Caco-2 (cell line): ENCODE measurements at regions not wholly inside any gene's neighbourhood (a gene's known extent, or its start where the extent isn't known, plus 50 kb on each side); places are given as distances from the start of the nearest gene placed in this dataset.
"Not testable (repeated sequence)": the region's sequence is repeated elsewhere in the genome, so short reads cannot be mapped to it uniquely, and the experiment has no call there.

Source experiments
- BruUV-seq: library from RNA; stranded (reverse); fragments of 400-500 nt; replicated peaks from 2 replicates; lab custom pipeline; 2021; lab: Mats Ljungman, UMichigan
- CTCF ChIA-PET: fragments of 300-600 bp; sonication (Branson Sonifier 250); formaldehyde crosslinking; loops from one replicate; lab custom pipeline; 2022; ENCODE audit warnings: antibody characterized with exemption; lab: Charles Lee
- POLR2A ChIA-PET: fragments of 300-600 bp; sonication (Branson Sonifier 250); formaldehyde crosslinking; loops from one replicate; lab custom pipeline; 2022; ENCODE audit warnings: antibody characterized with exemption; lab: Charles Lee
- DNase-seq, 2 experiments: peaks; one replicate each; pipeline versions ENCODE4 v3.0.0 to v3.0.0-alpha.2; 2020 to 2022
- H3K27me3 ChIP-seq: replicated peaks from 2 replicates; pipeline ENCODE4 v1.6.0; 2011; ENCODE audit warnings: low read length; ENCODE audit not compliant: control insufficient read depth, insufficient read depth
- H3K36me3 ChIP-seq: 2 replicates; pipeline ENCODE4 v1.5.1; 2011; ENCODE audit warnings: low read length; ENCODE audit not compliant: control insufficient read depth, insufficient read depth
- H3K4me1 ChIP-seq: fragments of 250-450 bp; sonication (Bioruptor Pico); 2 replicates; pipeline ENCODE4 v1.5.1; 2020; ENCODE audit warnings: mild to moderate bottlenecking
- H3K4me3 ChIP-seq: 2 replicates; pipeline ENCODE4 v1.5.1; 2011; ENCODE audit warnings: low read depth, mild to moderate bottlenecking, control low read depth, low read length
- H3K9me3 ChIP-seq: fragments of 250-450 bp; sonication (Bioruptor Pico); 2 replicates; pipeline ENCODE4 v1.5.1; 2020; ENCODE audit warnings: mild to moderate bottlenecking, moderate library complexity
- H3K27ac Mint-ChIP-seq: one replicate; pipeline ENCODE4 v1.8.0; 2022; ENCODE audit warnings: mixed read lengths; ENCODE audit not compliant: unreplicated experiment
- H3K27me3 Mint-ChIP-seq: one replicate; pipeline ENCODE4 v1.8.0; 2022; ENCODE audit warnings: mixed read lengths; ENCODE audit not compliant: insufficient read depth, unreplicated experiment
- H3K36me3 Mint-ChIP-seq: one replicate; pipeline ENCODE4 v1.8.0; 2022; ENCODE audit warnings: mild to moderate bottlenecking, mixed read lengths; ENCODE audit not compliant: insufficient read depth, unreplicated experiment
- H3K4me1 Mint-ChIP-seq: one replicate; pipeline ENCODE4 v1.8.0; 2022; ENCODE audit warnings: low read depth, mixed read lengths; ENCODE audit not compliant: unreplicated experiment
- H3K4me3 Mint-ChIP-seq: one replicate; pipeline ENCODE4 v1.8.0; 2022; ENCODE audit warnings: mild to moderate bottlenecking, moderate library complexity, mixed read lengths; ENCODE audit not compliant: unreplicated experiment
- H3K9me3 Mint-ChIP-seq: one replicate; pipeline ENCODE4 v1.8.0; 2022; ENCODE audit warnings: mixed read lengths; ENCODE audit not compliant: unreplicated experiment
- intact Hi-C: fragments of 100-400 bp; cut with micrococcal nuclease; formaldehyde crosslinking; loops from one replicate; pipeline ENCODE4 v1.10.0; 2022; ENCODE audit not compliant: unreplicated experiment
- TF ChIP-seq, protein P1 (sequence below), 2 experiments: fragments of 200-600 bp in 1 of 2; IDR thresholded peaks; 1 replicate in 1 of 2; 2 replicates in 1 of 2; pipeline versions ENCODE4 v1.5.1 to v1.8.0; 2011 to 2022; ENCODE audit warnings: antibody characterized with exemption in 1 of 2, control low read depth in 1 of 2, inconsistent platforms in 1 of 2, low read depth in 1 of 2, low read length in 1 of 2, mild to moderate bottlenecking in 1 of 2, moderate library complexity in 1 of 2; ENCODE audit not compliant: insufficient read depth in 1 of 2, severe bottlenecking in 1 of 2, unreplicated experiment in 1 of 2

DNA sequence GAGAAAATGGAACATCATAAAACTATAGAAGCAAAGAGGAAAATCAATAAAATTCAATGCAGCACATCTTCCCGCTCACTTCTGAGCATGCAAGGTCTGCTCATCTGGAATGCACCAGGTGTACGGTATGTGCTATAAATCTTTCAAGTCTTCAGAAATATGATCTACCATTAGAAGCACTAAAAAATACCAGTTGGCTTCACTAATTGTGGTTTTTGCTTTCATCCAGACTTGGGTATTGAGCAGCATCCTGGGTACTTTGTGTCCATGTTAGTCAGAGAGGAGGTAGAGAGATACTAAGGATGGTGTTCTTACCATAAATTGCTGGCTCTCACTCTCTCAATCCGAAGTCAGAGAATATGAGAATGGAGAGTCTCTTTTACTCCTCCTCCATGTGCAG, 477.1 kb downstream of the PPARGC1A start:
- H3K9me3 Mint-ChIP-seq = no peaks in the 10 kb centered on the region
- Histone ChIP-seq H3K36me3 (no peaks in the 10 kb centered on the region), H3K4me1 (no peaks in the 10 kb centered on the region), H3K4me3 (no peak overlapping the region), H3K27me3 (no peaks in the 10 kb centered on the region), H3K9me3 (no peaks in the 10 kb centered on the region)
- CTCF ChIA-PET = no interaction called here
- H3K27me3 Mint-ChIP-seq = peaks cover 8% of the 10 kb centered on the region
- H3K4me3 Mint-ChIP-seq = no peak overlapping the region
- no peaks in the 10 kb centered on the region for H3K36me3 Mint-ChIP-seq
- POLR2A ChIA-PET = no interaction called here
- no peak overlapping the region for H3K27ac Mint-ChIP-seq
- TF ChIP-seq, protein P1, sequence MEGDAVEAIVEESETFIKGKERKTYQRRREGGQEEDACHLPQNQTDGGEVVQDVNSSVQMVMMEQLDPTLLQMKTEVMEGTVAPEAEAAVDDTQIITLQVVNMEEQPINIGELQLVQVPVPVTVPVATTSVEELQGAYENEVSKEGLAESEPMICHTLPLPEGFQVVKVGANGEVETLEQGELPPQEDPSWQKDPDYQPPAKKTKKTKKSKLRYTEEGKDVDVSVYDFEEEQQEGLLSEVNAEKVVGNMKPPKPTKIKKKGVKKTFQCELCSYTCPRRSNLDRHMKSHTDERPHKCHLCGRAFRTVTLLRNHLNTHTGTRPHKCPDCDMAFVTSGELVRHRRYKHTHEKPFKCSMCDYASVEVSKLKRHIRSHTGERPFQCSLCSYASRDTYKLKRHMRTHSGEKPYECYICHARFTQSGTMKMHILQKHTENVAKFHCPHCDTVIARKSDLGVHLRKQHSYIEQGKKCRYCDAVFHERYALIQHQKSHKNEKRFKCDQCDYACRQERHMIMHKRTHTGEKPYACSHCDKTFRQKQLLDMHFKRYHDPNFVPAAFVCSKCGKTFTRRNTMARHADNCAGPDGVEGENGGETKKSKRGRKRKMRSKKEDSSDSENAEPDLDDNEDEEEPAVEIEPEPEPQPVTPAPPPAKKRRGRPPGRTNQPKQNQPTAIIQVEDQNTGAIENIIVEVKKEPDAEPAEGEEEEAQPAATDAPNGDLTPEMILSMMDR (IDR thresholded peaks at IDR 0.05; ENCODE audit: insufficient read depth in 1 of 2, low read depth in 1 of 2, low read length in 1 of 2, severe bottlenecking in 1 of 2, unreplicated experiment in 1 of 2) = no peak
- BruUV-seq = no TSS peak
- intact Hi-C loops = no loop called here
- DNase-seq = no peak
- no peaks in the 10 kb centered on the region for H3K4me1 Mint-ChIP-seq

DNA sequence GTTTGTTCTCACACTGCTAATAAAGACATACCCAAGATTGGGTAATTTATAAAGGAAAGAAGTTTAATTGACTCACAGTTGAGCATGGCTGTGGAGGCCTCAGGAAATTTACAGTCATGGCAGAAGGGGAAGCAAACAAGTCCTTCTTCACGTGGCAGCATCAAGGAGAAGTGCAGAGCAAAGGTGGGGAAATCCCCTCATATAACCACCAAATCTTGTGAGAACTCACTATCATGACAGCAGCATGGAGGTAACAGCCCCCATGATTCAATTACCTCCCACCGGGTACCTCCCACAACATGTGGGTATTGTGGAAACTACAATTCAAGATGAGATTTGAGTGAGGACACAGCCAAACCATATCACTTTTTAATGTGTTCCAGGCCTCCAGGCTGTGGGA, 480.9 kb downstream of the PPARGC1A start:
- H3K4me1 Mint-ChIP-seq, CTCF ChIA-PET, BruUV-seq, DNase-seq, H3K4me1 ChIP-seq, H3K9me3 ChIP-seq, H3K27ac Mint-ChIP-seq, H3K9me3 Mint-ChIP-seq, H3K4me3 ChIP-seq, H3K27me3 ChIP-seq, H3K36me3 Mint-ChIP-seq, H3K4me3 Mint-ChIP-seq, H3K27me3 Mint-ChIP-seq, POLR2A ChIA-PET, intact Hi-C loops, H3K36me3 ChIP-seq: not testable (repeated sequence)

DNA sequence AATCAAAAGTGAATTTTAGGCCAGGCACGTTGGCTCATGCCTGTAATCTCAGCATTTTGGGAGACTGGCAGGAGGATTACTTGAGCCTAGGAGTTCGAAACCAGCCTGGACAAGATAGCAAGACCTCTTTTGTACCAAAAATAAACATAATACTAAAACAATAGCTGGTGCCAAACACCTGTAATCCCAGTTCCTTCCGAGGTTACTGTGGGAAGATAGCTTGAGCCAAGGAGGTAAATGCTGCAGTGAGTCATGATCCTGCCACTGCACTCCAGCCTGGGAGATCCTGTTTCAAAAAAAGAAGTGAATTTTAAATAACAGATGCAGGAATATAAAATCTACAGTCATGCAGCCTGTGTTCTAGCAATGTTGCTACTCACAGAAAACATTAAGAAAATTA, 488.3 kb downstream of the PPARGC1A start:
- Histone ChIP-seq H3K27me3 (no peaks in the 10 kb centered on the region), H3K4me3 (no peak overlapping the region), H3K36me3 (no peaks in the 10 kb centered on the region), H3K9me3 (no peaks in the 10 kb centered on the region), H3K4me1 (no peaks in the 10 kb centered on the region)
- BruUV-seq = no TSS peak
- CTCF ChIA-PET = no interaction called here
- intact Hi-C loops = no loop called here
- H3K9me3 Mint-ChIP-seq = no peaks in the 10 kb centered on the region
- TF ChIP-seq, protein P1 (IDR thresholded peaks at IDR 0.05; ENCODE audit: insufficient read depth in 1 of 2, low read depth in 1 of 2, low read length in 1 of 2, severe bottlenecking in 1 of 2, unreplicated experiment in 1 of 2) = no peak
- POLR2A ChIA-PET = no interaction called here
- DNase-seq = no peak
- no peak overlapping the region for H3K27ac Mint-ChIP-seq
- no peak overlapping the region for H3K4me3 Mint-ChIP-seq
- peaks cover 2% of the 10 kb centered on the region for H3K27me3 Mint-ChIP-seq
- H3K4me1 Mint-ChIP-seq = no peaks in the 10 kb centered on the region
- no peaks in the 10 kb centered on the region for H3K36me3 Mint-ChIP-seq
